ENCODE measurements at regions not wholly inside any gene's neighbourhood (a gene's known extent, or its start where the extent isn't known, plus 50 kb on each side); places are given as distances from the start of the nearest gene placed in this dataset.

GRCh38 chr13:88345171-88345847 lies 674.1 kb downstream of the SLITRK5 start:
- Histone ChIP-seq H3K36me3 (no peaks in the 10 kb centered on the region), H3K9me3 (no peaks in the 10 kb centered on the region), H3K4me3 (no peak overlapping the region), H3K27ac (no peak overlapping the region), H3K27me3 (replicated peaks; ENCODE audit: insufficient read depth) (no peaks in the 10 kb centered on the region), H3K4me1 (replicated peaks) (no peaks in the 10 kb centered on the region)
- intact Hi-C loops (cut with DNase I), result no loop called here
- TF ChIP-seq, protein P1, sequence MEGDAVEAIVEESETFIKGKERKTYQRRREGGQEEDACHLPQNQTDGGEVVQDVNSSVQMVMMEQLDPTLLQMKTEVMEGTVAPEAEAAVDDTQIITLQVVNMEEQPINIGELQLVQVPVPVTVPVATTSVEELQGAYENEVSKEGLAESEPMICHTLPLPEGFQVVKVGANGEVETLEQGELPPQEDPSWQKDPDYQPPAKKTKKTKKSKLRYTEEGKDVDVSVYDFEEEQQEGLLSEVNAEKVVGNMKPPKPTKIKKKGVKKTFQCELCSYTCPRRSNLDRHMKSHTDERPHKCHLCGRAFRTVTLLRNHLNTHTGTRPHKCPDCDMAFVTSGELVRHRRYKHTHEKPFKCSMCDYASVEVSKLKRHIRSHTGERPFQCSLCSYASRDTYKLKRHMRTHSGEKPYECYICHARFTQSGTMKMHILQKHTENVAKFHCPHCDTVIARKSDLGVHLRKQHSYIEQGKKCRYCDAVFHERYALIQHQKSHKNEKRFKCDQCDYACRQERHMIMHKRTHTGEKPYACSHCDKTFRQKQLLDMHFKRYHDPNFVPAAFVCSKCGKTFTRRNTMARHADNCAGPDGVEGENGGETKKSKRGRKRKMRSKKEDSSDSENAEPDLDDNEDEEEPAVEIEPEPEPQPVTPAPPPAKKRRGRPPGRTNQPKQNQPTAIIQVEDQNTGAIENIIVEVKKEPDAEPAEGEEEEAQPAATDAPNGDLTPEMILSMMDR (IDR thresholded peaks at IDR 0.05), result no peak
- 96% methylated on average over 35 of the region's 59 CpGs for WGBS
- DNase-seq (ENCODE audit: low spot score), result no peak

GRCh38 chr13:88360761-88361160 lies 689.6 kb downstream of the SLITRK5 start:
- Histone ChIP-seq H3K27me3 (replicated peaks; ENCODE audit: insufficient read depth) (no peaks in the 10 kb centered on the region), H3K27ac (no peak overlapping the region), H3K9me3 (no peaks in the 10 kb centered on the region), H3K4me1 (replicated peaks) (no peaks in the 10 kb centered on the region), H3K36me3 (no peaks in the 10 kb centered on the region), H3K4me3 (no peak overlapping the region)
- intact Hi-C loops (cut with DNase I), result no loop called here
- DNase-seq (ENCODE audit: low spot score), result no peak
- TF ChIP-seq POLR2A (IDR thresholded peaks at IDR 0.05) (no peak), POLR2AphosphoS5 (IDR thresholded peaks at IDR 0.05) (no peak)
- TF ChIP-seq, protein P1 (IDR thresholded peaks at IDR 0.05), result no peak
- whole genome bisulfite sequencing, result 81% methylated on average over 2 of the region's 2 CpGs

DNA sequence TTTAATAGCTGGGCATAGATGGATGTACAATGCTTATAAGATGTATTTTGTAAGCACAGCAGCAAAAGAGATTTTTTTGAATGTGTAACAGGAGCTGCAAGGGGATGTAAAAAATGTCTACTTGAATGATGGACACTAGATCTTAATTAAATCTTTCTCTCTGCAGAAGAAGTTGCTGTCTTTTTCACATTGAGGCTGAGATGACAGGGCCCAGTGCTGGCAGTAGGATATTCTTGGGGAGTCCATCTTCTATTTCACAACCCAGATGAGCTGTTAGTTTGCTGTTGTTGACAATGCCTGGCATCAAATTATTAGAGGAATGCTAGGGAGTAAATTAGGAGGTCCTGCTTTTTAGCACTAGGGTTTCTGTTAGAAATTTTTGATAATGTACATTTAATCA lies 698.7 kb downstream of the SLITRK5 start:
- Histone ChIP-seq H3K27ac (no peak overlapping the region), H3K27me3 (replicated peaks; ENCODE audit: insufficient read depth) (no peaks in the 10 kb centered on the region), H3K4me1 (replicated peaks) (no peaks in the 10 kb centered on the region), H3K4me3 (no peak overlapping the region), H3K9me3 (no peaks in the 10 kb centered on the region), H3K36me3 (no peaks in the 10 kb centered on the region)
- DNase-seq (ENCODE audit: low spot score), result no peak
- intact Hi-C loops (cut with DNase I), result no loop called here
- TF ChIP-seq, protein P1 (IDR thresholded peaks at IDR 0.05), result no peak
- TF ChIP-seq POLR2AphosphoS5 (IDR thresholded peaks at IDR 0.05) (no peak), POLR2A (IDR thresholded peaks at IDR 0.05) (no peak)

DNA sequence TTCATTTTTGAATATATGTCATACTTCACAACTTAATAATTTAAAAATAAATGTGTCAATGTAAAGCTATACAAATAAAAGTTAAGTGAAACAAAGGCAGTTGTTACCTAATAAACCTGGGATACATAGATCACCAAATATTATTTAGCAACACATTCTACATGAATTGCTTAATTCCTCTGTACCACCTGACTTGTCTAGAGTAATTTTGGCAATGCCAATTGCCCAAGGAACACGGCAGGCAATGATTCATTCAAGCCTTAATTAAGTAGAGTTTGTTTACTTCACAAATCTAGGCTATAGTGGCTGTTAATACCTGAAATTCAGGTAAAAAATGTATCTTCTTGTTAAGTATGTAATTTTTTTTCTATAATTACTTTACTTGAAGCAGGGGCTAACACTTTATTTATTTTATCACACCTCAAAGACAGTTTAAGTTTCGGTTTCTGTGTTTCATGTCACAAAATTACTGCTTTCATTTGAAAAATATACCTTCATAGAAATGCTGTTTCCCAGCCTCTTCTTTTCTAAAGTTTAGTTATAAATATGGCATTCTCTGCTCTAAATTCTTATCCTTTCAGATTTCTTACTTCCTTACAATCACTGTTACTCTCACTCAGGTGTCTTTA lies 705.7 kb downstream of the SLITRK5 start:
- no peaks in the 10 kb centered on the region for H3K9me3 ChIP-seq
- WGBS, result 49% methylated on average over 2 of the region's 2 CpGs
- intact Hi-C loops (cut with DNase I), result no loop called here
- no peaks in the 10 kb centered on the region for H3K4me1 ChIP-seq (replicated peaks)
- H3K4me3 ChIP-seq, result no peak overlapping the region
- H3K27me3 ChIP-seq (replicated peaks; ENCODE audit: insufficient read depth), result no peaks in the 10 kb centered on the region
- no peaks in the 10 kb centered on the region for H3K36me3 ChIP-seq
- H3K27ac ChIP-seq, result no peak overlapping the region
- no peak for DNase-seq (ENCODE audit: low spot score)
- no peak for TF ChIP-seq POLR2A (IDR thresholded peaks at IDR 0.05)
- TF ChIP-seq POLR2AphosphoS5 (IDR thresholded peaks at IDR 0.05), result no peak
- TF ChIP-seq, protein P1 (IDR thresholded peaks at IDR 0.05), result no peak

GRCh38 chr13:88377852-88378251 lies 706.7 kb downstream of the SLITRK5 start:
- Histone ChIP-seq H3K4me1 (replicated peaks) (no peaks in the 10 kb centered on the region), H3K36me3 (no peaks in the 10 kb centered on the region), H3K9me3 (no peaks in the 10 kb centered on the region), H3K27me3 (replicated peaks; ENCODE audit: insufficient read depth) (no peaks in the 10 kb centered on the region), H3K27ac (no peak overlapping the region), H3K4me3 (no peak overlapping the region)
- no peak for DNase-seq (ENCODE audit: low spot score)
- 93% methylated on average over 2 of the region's 2 CpGs for WGBS
- TF ChIP-seq, protein P1 (IDR thresholded peaks at IDR 0.05), result no peak
- TF ChIP-seq POLR2A (IDR thresholded peaks at IDR 0.05) (no peak), POLR2AphosphoS5 (IDR thresholded peaks at IDR 0.05) (no peak)
- intact Hi-C loops (cut with DNase I), result no loop called here

All from prostate gland (tissue), 2 donors.